NCI-H1048 (cell line): ENCODE measurements at regions not wholly inside any gene's neighbourhood (a gene's known extent, or its start where the extent isn't known, plus 50 kb on each side); places are given as distances from the start of the nearest gene placed in this dataset.

Source experiments
- DNase-seq: peaks from one replicate; lab custom pipeline; 2025; lab: John Stamatoyannopoulos, UW

GRCh38 chr9:117548556-117548955, 133.7 kb upstream of the ASTN2 start:
- DNase-seq = no peak

- no peak for DNase-seq
Observed at GRCh38 chr9:117547904-117548303, 133.0 kb upstream of the ASTN2 start.

GRCh38 chr9:117546894-117547678, 132.2 kb upstream of the ASTN2 start:
- DNase-seq = no peak

GRCh38 chr9:117545846-117546245, 131.0 kb upstream of the ASTN2 start:
- no peak for DNase-seq

GRCh38 chr9:117543089-117543488, 128.2 kb upstream of the ASTN2 start:
- no peak for DNase-seq

- no peak for DNase-seq
Observed at GRCh38 chr9:117542021-117542420, 127.2 kb upstream of the ASTN2 start.

- no peak for DNase-seq
Observed at GRCh38 chr9:117541181-117541580, 126.3 kb upstream of the ASTN2 start.

GRCh38 chr9:117535973-117536372, 121.1 kb upstream of the ASTN2 start:
- DNase-seq = no peak

GRCh38 chr9:117535434-117535833, 120.6 kb upstream of the ASTN2 start:
- DNase-seq = no peak

GRCh38 chr9:117528225-117528624, 113.4 kb upstream of the ASTN2 start:
- no peak for DNase-seq

GRCh38 chr9:117526674-117527073, 111.8 kb upstream of the ASTN2 start:
- no peak for DNase-seq

- no peak for DNase-seq
Observed at GRCh38 chr9:117523531-117524153, 108.8 kb upstream of the ASTN2 start.

GRCh38 chr9:117521293-117521692, 106.4 kb upstream of the ASTN2 start:
- DNase-seq = no peak

GRCh38 chr9:117516676-117517632, 102.1 kb upstream of the ASTN2 start:
- no peak for DNase-seq

GRCh38 chr9:117511852-117512481, 97.1 kb upstream of the ASTN2 start:
- no peak for DNase-seq

GRCh38 chr9:117496307-117496706, 81.5 kb upstream of the ASTN2 start:
- DNase-seq = no peak

- no peak for DNase-seq
Observed at GRCh38 chr9:117494401-117495090, 79.7 kb upstream of the ASTN2 start.

GRCh38 chr9:117492476-117492875, 77.6 kb upstream of the ASTN2 start:
- no peak for DNase-seq

GRCh38 chr9:117491491-117491890, 76.6 kb upstream of the ASTN2 start:
- no peak for DNase-seq

GRCh38 chr9:117490199-117490598, 75.3 kb upstream of the ASTN2 start:
- DNase-seq = no peak

- no peak for DNase-seq
Observed at GRCh38 chr9:117488659-117489058, 73.8 kb upstream of the ASTN2 start.
